ELR (cell line): ENCODE measurements at regions not wholly inside any gene's neighbourhood (a gene's known extent, or its start where the extent isn't known, plus 50 kb on each side); places are given as distances from the start of the nearest gene placed in this dataset.

Source experiments
- DNase-seq: peaks from one replicate; pipeline ENCODE4 v3.0.0-alpha.2; 2015; ENCODE audit warnings: low read depth

GRCh38 chr1:116819081-116819480 is 64.9 kb downstream of the CD2 start:
- DNase-seq: no peak

GRCh38 chr1:116820369-116820768 is 66.1 kb downstream of the CD2 start:
- DNase-seq: peak; percentile 59

DNA sequence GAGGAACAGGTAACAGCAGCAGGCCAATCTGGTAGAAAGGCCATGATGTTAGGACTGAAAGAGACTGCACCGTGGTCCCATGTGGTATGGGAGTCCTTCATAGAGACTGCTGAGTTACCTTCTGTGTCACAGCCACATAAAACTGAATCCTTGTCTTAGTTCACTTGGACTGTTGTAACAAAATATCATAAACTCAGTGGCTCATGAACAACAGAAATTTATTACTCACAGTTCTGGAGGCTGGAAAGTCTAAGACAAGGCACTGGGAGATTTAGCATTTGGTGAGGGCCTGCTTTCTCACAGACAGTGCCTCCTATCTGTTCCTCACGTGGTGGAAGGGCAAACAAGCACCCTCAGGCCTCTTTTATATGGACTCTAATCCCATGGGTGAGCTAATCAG is 67.5 kb downstream of the CD2 start:
- no peak for DNase-seq

- no peak for DNase-seq
Measured at GRCh38 chr1:116824631-116825206, 70.5 kb downstream of the CD2 start.

DNA sequence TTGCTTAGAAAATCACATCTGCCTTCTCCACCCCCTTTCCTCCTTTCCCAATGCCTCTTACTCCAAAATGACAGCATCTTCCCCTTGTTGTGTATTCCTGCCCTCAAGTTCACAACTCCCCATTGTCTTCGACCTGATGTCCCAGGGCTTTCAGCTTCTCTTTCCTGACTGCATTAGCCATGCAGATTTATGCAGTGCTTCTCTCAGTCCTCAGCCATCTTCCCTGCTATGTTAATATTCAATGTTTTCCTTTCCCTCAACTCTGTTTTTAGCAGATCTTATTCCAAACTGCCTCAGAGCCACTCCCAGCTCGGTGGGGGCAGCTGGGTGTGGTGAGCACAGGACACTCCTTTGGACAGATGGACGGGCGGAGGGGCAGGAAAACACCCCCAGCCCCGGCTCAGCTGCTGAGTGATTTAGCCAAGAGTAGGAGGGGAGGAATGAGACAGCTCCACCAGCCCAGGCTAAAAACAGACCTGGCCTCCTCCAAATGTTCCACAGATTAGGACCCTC is 71.0 kb downstream of the CD2 start:
- DNase-seq: no peak

GRCh38 chr1:116825720-116826438 is 71.6 kb downstream of the CD2 start:
- no peak for DNase-seq

DNA sequence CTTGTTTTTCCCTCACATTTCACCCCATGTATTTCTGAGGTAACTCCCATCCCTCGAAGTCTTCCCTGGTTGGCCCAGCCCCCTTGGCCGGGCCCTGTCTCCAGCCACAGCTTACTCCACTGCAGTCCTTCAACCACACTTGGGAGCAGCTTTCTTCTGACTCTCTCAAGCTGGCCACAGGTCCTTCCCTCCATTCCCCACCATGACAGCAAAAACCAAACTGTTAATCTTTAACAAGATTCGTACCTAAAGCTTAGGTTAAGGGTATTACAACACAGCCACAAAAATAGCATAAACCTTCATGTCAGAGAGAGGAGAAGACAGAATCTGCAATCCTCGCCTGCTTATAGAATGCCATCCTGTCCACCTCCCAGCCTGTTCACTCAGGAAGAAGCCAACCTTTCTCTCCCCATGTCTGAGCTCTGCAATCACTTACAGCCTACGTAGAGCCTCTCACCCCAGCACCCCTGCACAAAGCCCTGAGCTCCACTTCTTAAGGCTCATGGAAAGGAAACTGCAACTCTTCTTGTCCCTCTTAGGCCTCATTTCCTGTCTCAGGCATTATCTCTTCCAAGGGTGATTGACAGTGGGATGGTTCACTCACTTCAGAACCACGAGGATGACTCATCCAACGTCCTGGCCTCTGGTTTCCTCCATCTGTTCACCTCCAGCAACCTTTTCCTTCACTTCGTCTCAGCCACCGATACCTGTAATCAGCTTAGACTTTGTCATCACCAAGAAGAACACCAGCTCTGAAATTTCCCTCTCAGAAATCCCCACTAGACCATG is 72.8 kb downstream of the CD2 start:
- peak; percentile 59 for DNase-seq

DNA sequence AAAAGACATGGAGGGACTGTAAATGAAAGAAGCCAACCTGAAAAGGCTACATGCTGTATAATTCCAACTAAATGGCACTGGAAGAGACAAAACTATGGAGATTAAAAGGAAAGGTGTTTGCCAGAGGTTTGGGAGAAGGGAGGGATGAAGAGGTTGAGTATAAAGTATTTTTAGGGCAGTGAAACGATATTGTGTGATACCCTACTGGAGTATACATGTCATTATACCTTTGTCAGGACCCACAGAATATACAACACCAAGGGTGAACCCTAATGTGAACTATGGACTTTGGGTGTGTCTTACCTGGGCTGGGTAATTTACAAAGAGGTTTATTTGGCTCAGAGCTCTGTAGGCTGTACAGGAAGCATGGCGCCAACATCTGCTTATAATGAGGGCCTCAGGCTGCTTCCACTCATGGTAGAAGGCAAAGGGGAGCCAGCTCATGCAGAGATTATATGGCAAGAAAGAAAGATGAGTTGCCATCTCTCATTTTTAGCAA is 73.4 kb downstream of the CD2 start:
- no peak for DNase-seq

GRCh38 chr1:116832308-116832931 is 77.3 kb upstream of the PTGFRN start:
- no peak for DNase-seq

GRCh38 chr1:116832932-116833578 is 76.7 kb upstream of the PTGFRN start:
- DNase-seq: no peak

GRCh38 chr1:116833718-116834117 is 76.0 kb upstream of the PTGFRN start:
- no peak for DNase-seq

GRCh38 chr1:116834595-116834994 is 75.1 kb upstream of the PTGFRN start:
- DNase-seq: no peak

- DNase-seq: no peak
Measured at GRCh38 chr1:116835161-116835560, 74.6 kb upstream of the PTGFRN start.

- DNase-seq: no peak
Measured at GRCh38 chr1:116836099-116836498, 73.6 kb upstream of the PTGFRN start.

DNA sequence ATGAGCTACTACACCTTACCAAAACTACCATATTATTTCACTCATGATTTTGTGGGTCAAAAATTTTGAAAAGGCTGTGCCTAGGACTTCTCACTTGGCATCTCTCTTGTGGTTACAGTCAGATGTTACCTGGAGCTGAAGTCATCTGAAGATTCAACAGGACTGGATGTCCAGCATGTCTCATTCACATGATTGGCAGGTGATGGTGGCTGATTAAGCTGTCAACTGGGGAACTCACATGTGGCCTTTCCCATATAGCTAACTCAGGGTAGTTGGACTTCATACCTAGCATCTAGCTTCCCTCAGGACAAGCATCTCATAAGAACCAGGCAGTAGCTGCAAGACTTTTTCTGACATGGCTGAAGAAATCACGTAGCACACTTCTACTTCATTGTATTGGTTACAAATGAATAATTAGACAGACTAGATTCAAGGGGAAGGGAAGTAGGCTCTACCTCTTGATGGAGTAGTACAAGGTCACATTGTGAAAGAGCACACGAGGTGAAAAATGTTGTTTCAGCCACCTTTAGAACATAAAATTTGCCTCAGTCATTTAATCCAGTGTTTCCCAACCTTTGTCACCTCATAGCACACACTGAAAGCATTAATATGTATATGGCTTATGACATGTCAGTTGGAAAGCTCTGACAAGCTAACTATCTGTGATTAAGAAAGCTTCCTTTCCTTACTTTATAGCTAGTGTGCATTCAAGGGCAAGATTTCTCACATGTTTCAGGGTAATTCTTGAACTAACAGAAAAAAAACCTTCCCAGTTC is 68.0 kb upstream of the PTGFRN start:
- DNase-seq: no peak

DNA sequence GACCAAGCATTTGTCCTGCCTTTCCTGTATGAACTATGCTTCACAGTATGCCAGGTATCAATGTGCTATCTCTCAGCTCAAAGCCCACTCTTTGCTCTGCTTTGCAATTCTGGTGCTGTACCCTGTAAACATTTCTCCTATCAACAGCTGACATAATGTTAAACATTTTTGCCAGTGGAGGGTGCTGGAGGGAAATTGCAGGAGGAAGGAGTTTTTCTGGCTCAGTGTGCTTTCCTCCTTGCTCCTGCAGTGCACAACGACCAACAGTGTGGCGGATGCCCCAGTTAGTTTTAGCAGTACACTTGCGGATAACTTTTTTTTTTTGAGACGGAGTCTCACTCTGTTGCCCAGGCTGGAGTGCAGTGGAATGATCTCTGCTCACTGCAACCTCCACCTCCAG is 67.1 kb upstream of the PTGFRN start:
- peak; percentile 19 for DNase-seq

DNA sequence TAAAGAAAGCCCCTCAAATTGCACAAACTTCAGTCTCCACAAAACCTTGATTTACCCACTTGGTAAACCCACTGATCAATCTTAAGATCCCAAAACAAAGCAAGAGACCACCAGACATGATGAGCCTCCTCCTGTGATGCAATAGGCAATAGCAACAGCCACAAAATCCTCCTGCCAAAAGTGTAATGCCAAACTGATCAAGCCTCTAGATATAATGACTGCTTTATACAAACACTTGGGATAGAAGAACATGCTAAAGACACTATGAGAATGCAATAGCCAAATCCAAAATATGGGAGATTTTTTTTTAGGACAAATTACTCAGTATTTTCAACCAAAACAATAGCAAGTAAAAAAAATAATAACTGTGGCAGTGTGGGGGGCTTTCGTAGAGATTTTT is 64.9 kb upstream of the PTGFRN start:
- DNase-seq: no peak

DNA sequence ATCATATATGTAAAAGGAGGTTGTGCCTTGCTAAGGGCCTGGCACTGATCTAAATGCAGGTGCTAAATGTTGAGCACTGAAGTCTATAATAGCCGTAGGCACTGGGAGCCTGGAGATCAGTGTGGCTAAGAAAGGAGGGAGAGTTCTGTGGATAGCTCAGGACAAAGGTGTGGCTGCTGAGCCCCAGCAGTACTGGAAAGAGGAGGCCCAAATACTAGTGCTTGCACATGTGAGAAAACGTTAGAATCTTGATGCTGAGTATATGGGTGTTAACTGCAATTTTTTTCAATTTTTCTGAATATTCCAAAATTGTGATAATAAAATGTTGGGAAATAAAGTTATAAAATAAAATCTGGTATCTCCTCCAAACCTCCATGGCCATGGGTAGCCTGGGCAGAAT is 62.5 kb upstream of the PTGFRN start:
- DNase-seq: no peak

- DNase-seq: peak; percentile 82
Measured at GRCh38 chr1:116847688-116848531, 61.8 kb upstream of the PTGFRN start.

GRCh38 chr1:116850436-116850835 is 59.3 kb upstream of the PTGFRN start:
- DNase-seq: peak; percentile 62
